Neural progenitor cell (in vitro differentiated cells): ENCODE measurements at regions not wholly inside any gene's neighbourhood (a gene's known extent, or its start where the extent isn't known, plus 50 kb on each side); places are given as distances from the start of the nearest gene placed in this dataset.

Experiments used
- DNase-seq: peaks from one replicate; pipeline ENCODE4 v3.0.0-alpha.2; 2016; ENCODE audit warnings: low spot score
- H2AFZ ChIP-seq: fragments of 200-600 bp; sonication (generic); replicated peaks from 2 replicates; pipeline ENCODE4 v1.6.1; 2016; ENCODE audit warnings: antibody characterized with exemption
- H3F3A ChIP-seq: fragments of 200-600 bp; sonication (generic); 2 replicates; pipeline ENCODE4 v1.6.1; 2016; ENCODE audit warnings: antibody characterized with exemption, low read depth
- H3K27ac ChIP-seq: fragments of 200-600 bp; sonication (generic); 2 replicates; pipeline ENCODE4 v1.5.1; 2016; ENCODE audit warnings: mild to moderate bottlenecking
- H3K27me3 ChIP-seq: fragments of 200-600 bp; sonication (generic); 2 replicates; pipeline ENCODE4 v1.6.1; 2016; ENCODE audit warnings: mild to moderate bottlenecking, moderate library complexity
- H3K36me3 ChIP-seq: fragments of 200-600 bp; sonication (generic); 2 replicates; pipeline ENCODE4 v1.5.1; 2016
- H3K4me1 ChIP-seq: fragments of 200-600 bp; sonication (generic); 2 replicates; pipeline ENCODE4 v1.6.1; 2016; ENCODE audit warnings: mixed run types
- H3K4me2 ChIP-seq: fragments of 200-600 bp; sonication (generic); 2 replicates; pipeline ENCODE4 v1.6.1; 2016
- H3K4me3 ChIP-seq: fragments of 200-600 bp; sonication (generic); 2 replicates; pipeline ENCODE4 v1.5.1; 2016
- H3K79me2 ChIP-seq: fragments of 200-600 bp; sonication (generic); 2 replicates; pipeline ENCODE4 v1.6.1; 2016; ENCODE audit warnings: low read depth
- H3K9ac ChIP-seq: fragments of 200-600 bp; sonication (generic); 2 replicates; pipeline ENCODE4 v1.6.1; 2016
- H3K9me3 ChIP-seq: fragments of 200-600 bp; sonication (generic); 2 replicates; pipeline ENCODE4 v1.5.1; 2016; ENCODE audit warnings: low read depth
- H4K20me1 ChIP-seq: fragments of 200-600 bp; sonication (generic); 2 replicates; pipeline ENCODE4 v1.6.1; 2016; ENCODE audit warnings: low read depth
- H3K27ac Mint-ChIP-seq: 3 replicates; pipeline ENCODE4 v1.8.0; 2021; ENCODE audit warnings: mixed read lengths
- H3K27me3 Mint-ChIP-seq: 2 replicates; pipeline ENCODE4 v1.8.0; 2022; ENCODE audit warnings: low read depth, mild to moderate bottlenecking, inconsistent platforms, moderate library complexity, mixed read lengths; ENCODE audit not compliant: insufficient read depth
- H3K36me3 Mint-ChIP-seq: 3 replicates; pipeline ENCODE4 v1.8.0; 2021; ENCODE audit warnings: mixed read lengths
- H3K4me1 Mint-ChIP-seq: 3 replicates; pipeline ENCODE4 v1.8.0; 2021; ENCODE audit warnings: mixed read lengths
- H3K4me3 Mint-ChIP-seq: 3 replicates; pipeline ENCODE4 v1.8.0; 2021; ENCODE audit warnings: mild to moderate bottlenecking, moderate library complexity, mixed read lengths
- H3K9me3 Mint-ChIP-seq: 3 replicates; pipeline ENCODE4 v1.8.0; 2020; ENCODE audit warnings: mixed read lengths
- EZH2 ChIP-seq: fragments of 200-600 bp; sonication (generic); IDR thresholded peaks from 2 replicates; pipeline ENCODE4 v1.6.1; 2017; ENCODE audit warnings: antibody characterized with exemption, mild to moderate bottlenecking, moderate library complexity
- EZH2phosphoT487 ChIP-seq: fragments of 200-600 bp; sonication (generic); IDR thresholded peaks from 2 replicates; pipeline ENCODE4 v1.6.1; 2017; ENCODE audit warnings: antibody characterized with exemption
- TF ChIP-seq, protein P1 (sequence below): fragments of 200-600 bp; sonication (generic); IDR thresholded peaks from 2 replicates; pipeline ENCODE4 v1.5.1; 2017; ENCODE audit warnings: antibody characterized with exemption, mild to moderate bottlenecking

- H3F3A ChIP-seq = no peaks in the 10 kb centered on the region
- H3K36me3 Mint-ChIP-seq = no peaks in the 10 kb centered on the region
- no peak overlapping the region for H2AFZ ChIP-seq
- H3K9me3 ChIP-seq = peaks cover 6% of the 10 kb centered on the region
- H3K4me3 Mint-ChIP-seq = no peak overlapping the region
- no peak overlapping the region for H3K4me2 ChIP-seq
- H3K27ac ChIP-seq = no peak overlapping the region
- DNase-seq = no peak
- H4K20me1 ChIP-seq = no peaks in the 10 kb centered on the region
- peaks cover 19% of the 10 kb centered on the region for H3K9me3 Mint-ChIP-seq
- no peaks in the 10 kb centered on the region for H3K79me2 ChIP-seq
- no peaks in the 10 kb centered on the region for H3K36me3 ChIP-seq
- H3K9ac ChIP-seq = no peak overlapping the region
- TF ChIP-seq, protein P1, sequence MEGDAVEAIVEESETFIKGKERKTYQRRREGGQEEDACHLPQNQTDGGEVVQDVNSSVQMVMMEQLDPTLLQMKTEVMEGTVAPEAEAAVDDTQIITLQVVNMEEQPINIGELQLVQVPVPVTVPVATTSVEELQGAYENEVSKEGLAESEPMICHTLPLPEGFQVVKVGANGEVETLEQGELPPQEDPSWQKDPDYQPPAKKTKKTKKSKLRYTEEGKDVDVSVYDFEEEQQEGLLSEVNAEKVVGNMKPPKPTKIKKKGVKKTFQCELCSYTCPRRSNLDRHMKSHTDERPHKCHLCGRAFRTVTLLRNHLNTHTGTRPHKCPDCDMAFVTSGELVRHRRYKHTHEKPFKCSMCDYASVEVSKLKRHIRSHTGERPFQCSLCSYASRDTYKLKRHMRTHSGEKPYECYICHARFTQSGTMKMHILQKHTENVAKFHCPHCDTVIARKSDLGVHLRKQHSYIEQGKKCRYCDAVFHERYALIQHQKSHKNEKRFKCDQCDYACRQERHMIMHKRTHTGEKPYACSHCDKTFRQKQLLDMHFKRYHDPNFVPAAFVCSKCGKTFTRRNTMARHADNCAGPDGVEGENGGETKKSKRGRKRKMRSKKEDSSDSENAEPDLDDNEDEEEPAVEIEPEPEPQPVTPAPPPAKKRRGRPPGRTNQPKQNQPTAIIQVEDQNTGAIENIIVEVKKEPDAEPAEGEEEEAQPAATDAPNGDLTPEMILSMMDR = no peak
- no peak for TF ChIP-seq EZH2
- TF ChIP-seq EZH2phosphoT487 = no peak
- no peak overlapping the region for H3K27ac Mint-ChIP-seq
- H3K27me3 Mint-ChIP-seq = peaks cover 2% of the 10 kb centered on the region
- no peaks in the 10 kb centered on the region for H3K27me3 ChIP-seq
- H3K4me3 ChIP-seq = no peak overlapping the region
- H3K4me1 ChIP-seq = no peaks in the 10 kb centered on the region
- no peaks in the 10 kb centered on the region for H3K4me1 Mint-ChIP-seq
Measured at GRCh38 chr12:30866256-30866655, 60.3 kb upstream of the TSPAN11 start.

- Histone ChIP-seq H3K4me3 (no peak overlapping the region), H2AFZ (no peak overlapping the region)
Measured at GRCh38 chr12:30863839-30864238, 62.7 kb upstream of the TSPAN11 start.

GRCh38 chr12:30862486-30862885, 64.1 kb upstream of the TSPAN11 start:
- Histone ChIP-seq H3K27ac (no peak overlapping the region), H2AFZ (no peak overlapping the region), H3K9ac (no peak overlapping the region), H3K36me3 (no peaks in the 10 kb centered on the region), H3K4me1 (no peaks in the 10 kb centered on the region), H3K4me3 (no peak overlapping the region), H3K9me3 (no peaks in the 10 kb centered on the region), H3F3A (no peaks in the 10 kb centered on the region), H3K27me3 (no peaks in the 10 kb centered on the region), H3K4me2 (no peak overlapping the region), H4K20me1 (no peaks in the 10 kb centered on the region), H3K79me2 (no peaks in the 10 kb centered on the region)
- no peak for DNase-seq
- H3K27me3 Mint-ChIP-seq = no peaks in the 10 kb centered on the region
- no peak overlapping the region for H3K27ac Mint-ChIP-seq
- H3K4me3 Mint-ChIP-seq = no peak overlapping the region
- no peak for TF ChIP-seq EZH2phosphoT487
- no peak for TF ChIP-seq EZH2
- TF ChIP-seq, protein P1 = no peak
- peaks cover 16% of the 10 kb centered on the region for H3K9me3 Mint-ChIP-seq
- H3K36me3 Mint-ChIP-seq = no peaks in the 10 kb centered on the region
- no peaks in the 10 kb centered on the region for H3K4me1 Mint-ChIP-seq

More at GRCh38 chr12:30863839-30864238, 62.7 kb upstream of the TSPAN11 start:
- no peaks in the 10 kb centered on the region for H3K4me1 ChIP-seq
- peaks cover 19% of the 10 kb centered on the region for H3K9me3 Mint-ChIP-seq
- H3K9ac ChIP-seq = no peak overlapping the region
- no peaks in the 10 kb centered on the region for H3K27me3 ChIP-seq
- H3K27ac ChIP-seq = no peak overlapping the region
- H3K36me3 ChIP-seq = no peaks in the 10 kb centered on the region
- no peak overlapping the region for H3K27ac Mint-ChIP-seq
- H3K4me3 Mint-ChIP-seq = no peak overlapping the region
- H3K36me3 Mint-ChIP-seq = no peaks in the 10 kb centered on the region
- TF ChIP-seq EZH2phosphoT487 = no peak
- TF ChIP-seq, protein P1 = no peak
- TF ChIP-seq EZH2 = no peak
- peaks cover 6% of the 10 kb centered on the region for H3K9me3 ChIP-seq
- no peak for DNase-seq
- no peaks in the 10 kb centered on the region for H3K27me3 Mint-ChIP-seq
- H3K79me2 ChIP-seq = no peaks in the 10 kb centered on the region
- H4K20me1 ChIP-seq = no peaks in the 10 kb centered on the region
- H3K4me2 ChIP-seq = no peak overlapping the region
- no peaks in the 10 kb centered on the region for H3F3A ChIP-seq
- H3K4me1 Mint-ChIP-seq = no peaks in the 10 kb centered on the region
